Prostate gland (tissue), 2 donors: ENCODE measurements at regions not wholly inside any gene's neighbourhood (a gene's known extent, or its start where the extent isn't known, plus 50 kb on each side); places are given as distances from the start of the nearest gene placed in this dataset.
A peak's percentile ranks its signal among the peaks of the same experiment; 100 is the strongest.

Source experiments
- DNase-seq: peaks from one replicate; pipeline ENCODE4 v3.0.0-alpha.2; 2019; ENCODE audit warnings: low spot score
- H3K27ac ChIP-seq, 2 donors: fragments of 200-600 bp; sonication (generic); 2 replicates each; pipeline ENCODE4 v1.5.1; 2017 to 2019
- H3K27me3 ChIP-seq: fragments of 200-600 bp; sonication (generic); replicated peaks from 2 replicates; pipeline ENCODE4 v1.5.1; 2019; ENCODE audit not compliant: insufficient read depth
- H3K36me3 ChIP-seq, 2 donors: fragments of 200-600 bp; sonication (generic); 1 replicate in 1 of 2; 2 replicates in 1 of 2; pipeline versions ENCODE4 v1.5.1 to v1.8.1; 2017 to 2019
- H3K4me1 ChIP-seq: fragments of 200-600 bp; sonication (generic); replicated peaks from 2 replicates; pipeline ENCODE4 v1.5.1; 2019
- H3K4me3 ChIP-seq, 2 donors: fragments of 200-600 bp; sonication (generic); 2 replicates each; pipeline ENCODE4 v1.5.1; 2017 to 2019
- H3K9me3 ChIP-seq: fragments of 200-600 bp; sonication (generic); 2 replicates; pipeline ENCODE4 v1.5.1; 2017
- CTCF ChIP-seq, 4 experiments: fragments of 200-600 bp in 2 of 4; fragments of 450-650 bp in 2 of 4; sonication (generic) in 2 of 4; IDR thresholded peaks; 1 replicate in 3 of 4; 2 replicates in 1 of 4; pipeline ENCODE4 v1.5.1; 2016 to 2019; ENCODE audit warnings: antibody characterized with exemption in 4 of 4, mild to moderate bottlenecking in 2 of 4, moderate library complexity in 2 of 4
- POLR2A ChIP-seq: fragments of 450-650 bp; IDR thresholded peaks from one replicate; pipeline ENCODE4 v1.6.1; 2016; ENCODE audit warnings: antibody characterized with exemption, mild to moderate bottlenecking
- POLR2AphosphoS5 ChIP-seq: sonication (generic); formaldehyde crosslinking; IDR thresholded peaks from one replicate; pipeline ENCODE4 v1.6.1; 2017; ENCODE audit warnings: antibody characterized with exemption
- WGBS: methylation state at CpG from one replicate; pipeline ENCODE4 v1.1.5; 2018; 5-methylcytosine and 5-hydroxymethylcytosine counted together
- intact Hi-C: fragments of 100-400 bp; cut with DNase I; formaldehyde crosslinking; loops from one replicate; pipeline ENCODE4 v1.14.2; 2022

DNA sequence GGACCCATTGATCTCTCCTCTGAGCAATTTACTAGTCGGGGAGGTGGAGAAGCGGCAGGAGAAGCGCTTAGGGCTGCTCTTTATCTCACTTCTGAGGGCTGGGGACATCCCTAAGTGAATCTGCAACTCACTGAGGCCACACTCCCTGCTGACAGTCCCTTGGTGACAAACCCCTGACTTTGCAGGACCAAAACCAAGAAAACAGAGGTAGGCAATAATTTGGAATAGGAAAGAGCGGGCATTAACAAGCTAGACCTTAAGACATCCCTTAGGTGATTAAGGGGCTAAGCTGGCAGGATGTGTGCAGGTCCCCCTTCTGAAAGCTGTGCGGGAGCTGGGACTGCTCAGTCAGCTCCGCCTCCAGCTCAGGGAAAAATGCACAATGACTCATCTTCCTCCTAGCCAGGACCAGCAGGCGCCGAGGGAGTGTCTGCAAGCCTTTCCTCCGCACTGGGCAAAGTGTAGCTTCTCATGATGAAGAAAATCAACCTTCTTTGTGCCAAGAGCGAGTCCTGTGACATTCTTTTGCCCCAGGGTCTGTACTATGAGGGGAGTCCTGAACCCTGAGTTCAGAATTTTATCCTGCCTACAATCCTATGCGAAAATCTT is 63.3 kb downstream of the BOD1L2 start:
- WGBS, result 9% methylated on average over 11 of the region's 11 CpGs
- no peak overlapping the region for H3K4me3 ChIP-seq
- H3K27me3 ChIP-seq, result no peaks in the 10 kb centered on the region
- DNase-seq, result peak; percentile 22
- TF ChIP-seq POLR2AphosphoS5 (no peak), POLR2A (no peak), CTCF (IDR thresholded peaks at IDR 0.05) (no peak)
- H3K27ac ChIP-seq, result no peak overlapping the region
- H3K36me3 ChIP-seq, result no peaks in the 10 kb centered on the region
- intact Hi-C loops, result no loop called here
- H3K9me3 ChIP-seq, result no peaks in the 10 kb centered on the region
- no peaks in the 10 kb centered on the region for H3K4me1 ChIP-seq

DNA sequence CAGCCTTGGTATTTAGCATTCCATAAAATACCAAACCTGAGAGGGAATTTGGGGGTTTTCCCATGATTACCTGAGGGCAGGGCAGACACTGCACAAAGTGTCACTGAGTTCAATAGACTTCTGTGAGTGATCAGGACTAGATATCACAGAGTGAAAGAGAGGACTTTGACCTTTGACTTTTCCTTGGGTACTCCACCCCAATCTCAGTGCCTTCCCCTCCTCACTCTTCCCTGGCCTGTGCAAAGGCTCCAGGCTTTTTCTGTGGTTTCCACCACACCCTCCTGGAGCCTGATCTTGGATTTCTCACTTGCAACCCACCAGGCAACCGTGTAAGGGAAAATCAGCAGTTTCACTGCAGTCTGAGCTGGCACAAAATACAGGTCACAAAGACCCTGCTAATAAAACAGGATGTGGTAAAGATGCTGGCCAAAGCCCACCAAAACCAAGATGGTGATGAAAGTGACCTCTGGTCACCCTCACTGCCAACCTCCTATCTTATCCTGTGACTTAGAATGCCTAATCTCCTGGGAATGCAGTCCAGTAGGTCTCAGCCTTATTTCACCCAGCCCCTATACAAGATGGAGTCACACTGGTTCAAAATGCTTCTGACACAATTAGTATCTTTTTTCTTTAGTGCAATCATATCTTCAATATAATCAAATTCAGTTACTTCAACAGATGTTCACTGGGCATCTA is 64.0 kb downstream of the BOD1L2 start:
- no peak for DNase-seq
- intact Hi-C loops, result no loop called here
- H3K36me3 ChIP-seq, result no peaks in the 10 kb centered on the region
- no peaks in the 10 kb centered on the region for H3K9me3 ChIP-seq
- H3K4me1 ChIP-seq, result no peaks in the 10 kb centered on the region
- 30% methylated on average over 1 of the region's 1 CpG for WGBS
- no peaks in the 10 kb centered on the region for H3K27me3 ChIP-seq
- H3K27ac ChIP-seq, result no peak overlapping the region
- no peak overlapping the region for H3K4me3 ChIP-seq
- TF ChIP-seq CTCF (IDR thresholded peaks at IDR 0.05) (no peak), POLR2AphosphoS5 (no peak), POLR2A (no peak)

DNA sequence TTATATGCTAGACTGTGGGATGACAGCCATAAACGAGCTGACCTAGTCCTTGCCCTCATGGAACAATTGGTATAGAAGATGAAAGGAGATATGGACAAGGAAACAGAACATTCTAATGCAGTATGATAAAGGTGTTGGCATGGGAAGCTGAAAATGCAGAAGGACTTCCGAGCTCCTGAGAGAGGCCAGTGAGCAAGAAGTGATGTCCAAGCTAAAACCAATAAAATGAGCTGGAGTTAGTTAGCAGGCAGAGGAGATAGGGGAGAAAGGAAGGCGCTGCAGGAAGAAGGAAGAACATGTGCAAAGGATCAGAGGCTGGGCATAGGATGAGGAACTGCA is 64.5 kb downstream of the BOD1L2 start:
- Histone ChIP-seq H3K4me1 (no peaks in the 10 kb centered on the region), H3K27ac (no peak overlapping the region), H3K4me3 (no peak overlapping the region), H3K9me3 (no peaks in the 10 kb centered on the region), H3K36me3 (no peaks in the 10 kb centered on the region), H3K27me3 (no peaks in the 10 kb centered on the region)
- intact Hi-C loops, result no loop called here
- TF ChIP-seq POLR2AphosphoS5 (no peak), POLR2A (no peak), CTCF (IDR thresholded peaks at IDR 0.05) (no peak)
- WGBS, result 61% methylated on average over 3 of the region's 3 CpGs
- no peak for DNase-seq

GRCh38 chr18:57211776-57212175 is 64.9 kb downstream of the BOD1L2 start:
- 67% methylated on average over 1 of the region's 1 CpG for WGBS

More at GRCh38 chr18:57211776-57212175, 64.9 kb downstream of the BOD1L2 start:
- TF ChIP-seq POLR2A (no peak), CTCF (IDR thresholded peaks at IDR 0.05) (no peak), POLR2AphosphoS5 (no peak)
- intact Hi-C loops, result no loop called here
- Histone ChIP-seq H3K36me3 (no peaks in the 10 kb centered on the region), H3K4me1 (no peaks in the 10 kb centered on the region), H3K27ac (no peak overlapping the region), H3K9me3 (no peaks in the 10 kb centered on the region), H3K4me3 (no peak overlapping the region), H3K27me3 (no peaks in the 10 kb centered on the region)
- no peak for DNase-seq
